GM06990 (cell line): ENCODE measurements at regions not wholly inside any gene's neighbourhood (a gene's known extent, or its start where the extent isn't known, plus 50 kb on each side); places are given as distances from the start of the nearest gene placed in this dataset.

Experiments
- DNase-seq: peaks from one replicate; pipeline ENCODE4 v3.0.0-alpha.2; 2011; ENCODE audit not compliant: insufficient read length; ENCODE audit errors: extremely low read depth
- H3K27me3 ChIP-seq: replicated peaks from 2 replicates; pipeline ENCODE4 v1.6.0; 2011; ENCODE audit warnings: low read length; ENCODE audit not compliant: control insufficient read depth, insufficient read depth
- H3K36me3 ChIP-seq: 2 replicates; pipeline ENCODE4 v1.5.1; 2011; ENCODE audit warnings: low read length; ENCODE audit not compliant: control insufficient read depth, insufficient read depth
- H3K4me3 ChIP-seq: replicated peaks from 2 replicates; pipeline ENCODE4 v1.5.1; 2011; ENCODE audit warnings: low read depth, mild to moderate bottlenecking, control low read depth, low read length
- TF ChIP-seq, protein P1 (sequence below): IDR thresholded peaks from 2 replicates; pipeline ENCODE4 v1.5.1; 2011; ENCODE audit warnings: low read length, control low read depth, mild to moderate bottlenecking, inconsistent platforms; ENCODE audit not compliant: insufficient read depth, poor library complexity, severe bottlenecking

DNA sequence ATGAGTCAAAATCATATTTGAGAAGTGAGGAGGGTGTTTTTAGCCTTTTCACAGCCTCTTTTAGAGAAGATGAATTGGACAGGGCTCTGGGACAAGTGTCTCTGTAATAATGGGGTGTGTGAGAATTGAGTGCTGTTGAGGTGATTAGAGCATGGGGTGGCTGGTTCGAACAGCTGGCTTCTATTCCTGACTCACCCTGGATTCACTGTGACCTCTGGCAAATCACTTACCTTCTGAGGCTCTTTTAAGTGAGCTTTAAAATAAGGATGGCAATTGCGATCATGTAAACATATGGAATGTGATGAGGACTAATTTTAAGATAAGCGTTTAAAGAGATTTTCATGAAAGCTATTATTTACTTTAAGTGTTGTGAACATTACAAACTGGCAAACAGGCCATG is 243.4 kb downstream of the ADGRL2 start:
- H3K27me3 ChIP-seq: no peaks in the 10 kb centered on the region
- TF ChIP-seq, protein P1, sequence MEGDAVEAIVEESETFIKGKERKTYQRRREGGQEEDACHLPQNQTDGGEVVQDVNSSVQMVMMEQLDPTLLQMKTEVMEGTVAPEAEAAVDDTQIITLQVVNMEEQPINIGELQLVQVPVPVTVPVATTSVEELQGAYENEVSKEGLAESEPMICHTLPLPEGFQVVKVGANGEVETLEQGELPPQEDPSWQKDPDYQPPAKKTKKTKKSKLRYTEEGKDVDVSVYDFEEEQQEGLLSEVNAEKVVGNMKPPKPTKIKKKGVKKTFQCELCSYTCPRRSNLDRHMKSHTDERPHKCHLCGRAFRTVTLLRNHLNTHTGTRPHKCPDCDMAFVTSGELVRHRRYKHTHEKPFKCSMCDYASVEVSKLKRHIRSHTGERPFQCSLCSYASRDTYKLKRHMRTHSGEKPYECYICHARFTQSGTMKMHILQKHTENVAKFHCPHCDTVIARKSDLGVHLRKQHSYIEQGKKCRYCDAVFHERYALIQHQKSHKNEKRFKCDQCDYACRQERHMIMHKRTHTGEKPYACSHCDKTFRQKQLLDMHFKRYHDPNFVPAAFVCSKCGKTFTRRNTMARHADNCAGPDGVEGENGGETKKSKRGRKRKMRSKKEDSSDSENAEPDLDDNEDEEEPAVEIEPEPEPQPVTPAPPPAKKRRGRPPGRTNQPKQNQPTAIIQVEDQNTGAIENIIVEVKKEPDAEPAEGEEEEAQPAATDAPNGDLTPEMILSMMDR: no peak
- no peaks in the 10 kb centered on the region for H3K36me3 ChIP-seq
- no peak overlapping the region for H3K4me3 ChIP-seq
- no peak for DNase-seq

DNA sequence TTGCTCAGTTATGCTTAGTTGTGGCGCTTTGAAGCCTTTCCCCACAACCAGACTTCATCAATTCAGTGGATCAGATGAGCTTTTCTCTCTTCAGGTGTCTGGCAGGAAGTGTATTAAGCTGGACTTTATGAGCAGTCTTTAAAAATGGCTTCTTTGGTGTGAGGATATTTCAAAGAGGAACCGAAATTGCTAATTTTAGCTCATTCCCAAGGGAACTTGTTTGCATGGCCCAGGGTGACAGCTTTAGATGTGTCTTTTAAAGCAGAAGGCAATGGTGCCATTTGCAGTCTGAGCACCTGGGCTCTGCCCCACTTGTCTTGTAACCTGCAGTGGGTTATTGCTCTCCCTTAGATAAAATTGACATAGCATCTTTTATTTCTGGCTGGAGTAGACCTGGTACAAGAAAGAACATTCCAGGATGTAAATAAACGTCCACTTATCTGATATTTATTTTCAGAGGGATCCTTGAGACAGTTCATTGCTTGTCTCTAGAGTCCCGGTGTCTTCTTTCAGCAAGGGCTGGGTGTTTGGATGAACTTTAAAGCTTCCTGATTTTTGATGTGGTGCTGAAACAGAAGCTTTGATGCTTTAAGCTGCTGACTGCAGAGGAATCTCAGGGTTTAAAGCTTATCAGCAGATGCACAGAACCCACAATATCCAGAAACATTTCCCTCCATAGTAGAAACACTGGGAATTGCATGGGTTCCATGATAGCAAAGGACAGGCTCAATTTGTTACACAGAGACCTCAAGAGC is 241.7 kb downstream of the ADGRL2 start:
- DNase-seq: no peak

More for the DNA sequence above, 241.7 kb downstream of the ADGRL2 start:
- H3K36me3 ChIP-seq: no peaks in the 10 kb centered on the region
- no peak overlapping the region for H3K4me3 ChIP-seq
- H3K27me3 ChIP-seq: no peaks in the 10 kb centered on the region
- TF ChIP-seq, protein P1: no peak
